CD14-positive monocyte (primary cell): ENCODE measurements at regions not wholly inside any gene's neighbourhood (a gene's known extent, or its start where the extent isn't known, plus 50 kb on each side); places are given as distances from the start of the nearest gene placed in this dataset.

Source experiments
- DNase-seq, 3 donors: peaks; one replicate each; pipeline ENCODE4 v3.0.0-alpha.2; 2011 to 2022
- H2AFZ ChIP-seq: 2 replicates; pipeline ENCODE4 v1.6.0; 2012; ENCODE audit warnings: mild to moderate bottlenecking, low read depth, low read length, inconsistent platforms; ENCODE audit not compliant: insufficient read depth, poor library complexity, severe bottlenecking
- H3K27ac ChIP-seq, 2 donors: 1 replicate in 1 of 2; 2 replicates in 1 of 2; pipeline ENCODE4 v1.5.1; 2012 to 2013; ENCODE audit warnings: low read length in 2 of 2, control low read depth in 1 of 2, inconsistent platforms in 1 of 2, low read depth in 1 of 2, mild to moderate bottlenecking in 1 of 2
- H3K27me3 ChIP-seq, 2 donors: one replicate each; pipeline versions ENCODE4 v1.6.0 to v1.6.1; 2011 to 2013; ENCODE audit warnings: low read length in 2 of 2; ENCODE audit not compliant: control insufficient read depth in 2 of 2, insufficient read depth in 2 of 2
- H3K36me3 ChIP-seq, 2 donors: replicated peaks in 1 of 2; 1 replicate in 1 of 2; 2 replicates in 1 of 2; pipeline versions ENCODE4 v1.5.1 to v1.6.1; 2012 to 2013; ENCODE audit warnings: low read length in 2 of 2, control low read depth in 1 of 2, inconsistent platforms in 1 of 2, mild to moderate bottlenecking in 1 of 2; ENCODE audit not compliant: insufficient read depth in 2 of 2, control insufficient read depth in 1 of 2
- H3K4me1 ChIP-seq, 2 donors: 1 replicate in 1 of 2; 2 replicates in 1 of 2; pipeline versions ENCODE4 v1.5.1 to v1.6.1; 2012 to 2013; ENCODE audit warnings: low read length in 2 of 2, control low read depth in 1 of 2, inconsistent platforms in 1 of 2, mild to moderate bottlenecking in 1 of 2, moderate library complexity in 1 of 2; ENCODE audit not compliant: insufficient read depth in 2 of 2, control insufficient read depth in 1 of 2
- H3K4me2 ChIP-seq: replicated peaks from 2 replicates; pipeline ENCODE3; 2012; ENCODE audit warnings: low read length, moderate library complexity, mild to moderate bottlenecking; ENCODE audit not compliant: poor library complexity, severe bottlenecking; ENCODE audit errors: extremely low read depth
- H3K4me3 ChIP-seq, 3 experiments: fragments of 200-600 bp in 1 of 3; sonication (generic) in 1 of 3; replicated peaks in 1 of 3; 1 replicate in 2 of 3; 2 replicates in 1 of 3; pipeline ENCODE4 v1.5.1; 2011 to 2013; ENCODE audit warnings: low read length in 3 of 3, mild to moderate bottlenecking in 3 of 3, control low read depth in 2 of 3, low read depth in 2 of 3, inconsistent platforms in 1 of 3, moderate library complexity in 1 of 3
- H3K79me2 ChIP-seq: 2 replicates; pipeline ENCODE4 v1.6.0; 2012; ENCODE audit warnings: mild to moderate bottlenecking, control low read depth, inconsistent platforms, low read length, moderate library complexity; ENCODE audit not compliant: insufficient read depth
- H3K9ac ChIP-seq: 2 replicates; pipeline ENCODE4 v1.6.0; 2017; ENCODE audit warnings: low read length, mild to moderate bottlenecking; ENCODE audit not compliant: insufficient read depth, poor library complexity, severe bottlenecking
- H3K9me3 ChIP-seq, 2 donors: replicated peaks in 1 of 2; 1 replicate in 1 of 2; 2 replicates in 1 of 2; pipeline versions ENCODE4 v1.5.1 to v1.6.1; 2012 to 2013; ENCODE audit warnings: low read length in 2 of 2, control low read depth in 1 of 2; ENCODE audit not compliant: control insufficient read depth in 1 of 2, insufficient read depth in 1 of 2
- H4K20me1 ChIP-seq: 2 replicates; pipeline ENCODE4 v1.6.0; 2012; ENCODE audit warnings: mild to moderate bottlenecking, low read length, control low read depth, moderate library complexity; ENCODE audit not compliant: insufficient read depth
- H3K27ac Mint-ChIP-seq, 7 donors: one replicate each; pipeline ENCODE4 v1.8.0; 2020; ENCODE audit warnings: mild to moderate bottlenecking in 7 of 7, mixed read lengths in 7 of 7, moderate library complexity in 6 of 7, inconsistent platforms in 2 of 7
- H3K27me3 Mint-ChIP-seq, 3 donors: one replicate each; pipeline ENCODE4 v1.8.0; 2021 to 2022; ENCODE audit warnings: low read depth in 3 of 3, mild to moderate bottlenecking in 3 of 3, mixed read lengths in 3 of 3, moderate library complexity in 3 of 3, inconsistent platforms in 1 of 3
- H3K36me3 Mint-ChIP-seq, 2 donors: one replicate each; pipeline ENCODE4 v1.8.0; 2020; ENCODE audit warnings: mixed read lengths in 2 of 2, inconsistent platforms in 1 of 2, mild to moderate bottlenecking in 1 of 2
- H3K4me1 Mint-ChIP-seq: one replicate; pipeline ENCODE4 v1.8.0; 2020; ENCODE audit warnings: mild to moderate bottlenecking, mixed read lengths
- H3K4me3 Mint-ChIP-seq, 2 donors: one replicate each; pipeline ENCODE4 v1.8.0; 2020; ENCODE audit warnings: mild to moderate bottlenecking in 2 of 2, mixed read lengths in 2 of 2, moderate library complexity in 1 of 2
- H3K9me3 Mint-ChIP-seq, 7 donors: one replicate each; pipeline ENCODE4 v1.8.0; 2020 to 2022; ENCODE audit warnings: mixed read lengths in 7 of 7, mild to moderate bottlenecking in 6 of 7, moderate library complexity in 6 of 7, inconsistent platforms in 2 of 7
- WGBS: methylation state at CpG from one replicate; pipeline ENCODE4 v1.1.5; 2013; ENCODE audit warnings: missing lambda C conversion rate; ENCODE audit not compliant: insufficient coverage; 5-methylcytosine and 5-hydroxymethylcytosine counted together
- intact Hi-C, 2 donors: fragments of 100-400 bp; cut with micrococcal nuclease; formaldehyde crosslinking; loops; one replicate each; pipeline versions ENCODE4 v1.15.0 to v1.15.1; 2023
- TF ChIP-seq, protein P1 (sequence below): fragments of 200-600 bp; IDR thresholded peaks from one replicate; pipeline ENCODE4 v1.8.0; 2022; ENCODE audit warnings: antibody characterized with exemption, mild to moderate bottlenecking

DNA sequence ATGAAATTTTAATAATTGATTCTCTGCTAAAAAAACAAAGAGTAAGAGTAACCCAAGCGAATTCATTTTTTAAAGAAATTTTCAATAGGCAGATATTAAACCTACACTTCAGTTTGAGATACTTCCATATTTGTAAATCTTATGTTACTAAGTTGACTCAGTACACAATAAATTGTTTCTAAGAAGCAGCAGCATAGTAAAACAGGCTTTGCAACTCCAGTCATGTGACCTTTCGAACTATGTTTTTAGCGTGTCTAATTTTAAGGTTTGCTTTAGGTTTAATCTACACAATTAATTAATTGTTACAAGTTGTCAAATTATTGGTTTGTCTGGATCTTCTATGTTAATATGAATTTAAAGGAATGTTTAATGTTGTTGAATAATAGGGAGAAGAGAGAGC is 708.9 kb upstream of the CITED2 start:
- no peaks in the 10 kb centered on the region for H4K20me1 ChIP-seq
- H3K9me3 ChIP-seq, result no peaks in the 10 kb centered on the region
- no peak for DNase-seq
- no peaks in the 10 kb centered on the region for H3K4me1 ChIP-seq
- peaks cover 0 to 3% (median 0%) of the 10 kb centered on the region in 7 donors for H3K9me3 Mint-ChIP-seq
- no peak overlapping the region for H2AFZ ChIP-seq
- no peaks in the 10 kb centered on the region for H3K36me3 ChIP-seq
- no peak overlapping the region for H3K27ac Mint-ChIP-seq
- TF ChIP-seq, protein P1, sequence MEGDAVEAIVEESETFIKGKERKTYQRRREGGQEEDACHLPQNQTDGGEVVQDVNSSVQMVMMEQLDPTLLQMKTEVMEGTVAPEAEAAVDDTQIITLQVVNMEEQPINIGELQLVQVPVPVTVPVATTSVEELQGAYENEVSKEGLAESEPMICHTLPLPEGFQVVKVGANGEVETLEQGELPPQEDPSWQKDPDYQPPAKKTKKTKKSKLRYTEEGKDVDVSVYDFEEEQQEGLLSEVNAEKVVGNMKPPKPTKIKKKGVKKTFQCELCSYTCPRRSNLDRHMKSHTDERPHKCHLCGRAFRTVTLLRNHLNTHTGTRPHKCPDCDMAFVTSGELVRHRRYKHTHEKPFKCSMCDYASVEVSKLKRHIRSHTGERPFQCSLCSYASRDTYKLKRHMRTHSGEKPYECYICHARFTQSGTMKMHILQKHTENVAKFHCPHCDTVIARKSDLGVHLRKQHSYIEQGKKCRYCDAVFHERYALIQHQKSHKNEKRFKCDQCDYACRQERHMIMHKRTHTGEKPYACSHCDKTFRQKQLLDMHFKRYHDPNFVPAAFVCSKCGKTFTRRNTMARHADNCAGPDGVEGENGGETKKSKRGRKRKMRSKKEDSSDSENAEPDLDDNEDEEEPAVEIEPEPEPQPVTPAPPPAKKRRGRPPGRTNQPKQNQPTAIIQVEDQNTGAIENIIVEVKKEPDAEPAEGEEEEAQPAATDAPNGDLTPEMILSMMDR, result no peak
- no peak overlapping the region for H3K4me3 ChIP-seq
- H3K4me2 ChIP-seq, result no peak overlapping the region
- H3K27me3 Mint-ChIP-seq, result peaks cover 0 to 2% (median 0%) of the 10 kb centered on the region in 3 donors
- H3K27me3 ChIP-seq, result no peaks in the 10 kb centered on the region
- no peak overlapping the region for H3K4me3 Mint-ChIP-seq
- H3K36me3 Mint-ChIP-seq, result no peaks in the 10 kb centered on the region
- no peaks in the 10 kb centered on the region for H3K4me1 Mint-ChIP-seq
- no peak overlapping the region for H3K27ac ChIP-seq
- no peak overlapping the region for H3K9ac ChIP-seq
- no CpG with 5 or more reads among the region's 3 CpGs for WGBS
- intact Hi-C loops, result no loop called here
- H3K79me2 ChIP-seq, result no peaks in the 10 kb centered on the region

DNA sequence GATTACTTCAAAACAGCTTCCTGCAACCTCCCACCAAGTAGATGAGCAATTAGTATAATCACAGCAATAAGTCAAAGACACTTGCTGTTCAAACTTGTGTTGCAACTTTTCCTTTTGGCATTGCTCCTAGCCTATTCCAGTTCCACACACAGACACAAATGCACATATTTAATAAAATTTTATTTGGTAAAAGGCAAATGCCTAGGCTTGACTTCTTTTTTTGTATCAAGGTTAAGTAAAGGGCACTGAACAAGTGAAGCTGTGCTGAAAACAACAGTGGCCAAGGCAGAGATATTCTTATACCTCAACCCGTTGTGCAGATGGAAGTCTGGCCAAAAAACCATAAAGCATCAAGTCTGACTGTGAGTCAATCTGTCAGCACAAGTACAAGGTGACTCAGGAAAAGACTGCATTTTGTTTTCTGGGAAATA is 708.4 kb upstream of the CITED2 start:
- Histone ChIP-seq H3K4me2 (no peak overlapping the region), H3K9ac (no peak overlapping the region), H3K27ac (no peak overlapping the region), H3K9me3 (no peaks in the 10 kb centered on the region), H2AFZ (no peak overlapping the region), H4K20me1 (no peaks in the 10 kb centered on the region), H3K4me1 (no peaks in the 10 kb centered on the region), H3K36me3 (no peaks in the 10 kb centered on the region), H3K27me3 (no peaks in the 10 kb centered on the region), H3K79me2 (no peaks in the 10 kb centered on the region), H3K4me3 (no peak overlapping the region)
- H3K4me1 Mint-ChIP-seq, result no peaks in the 10 kb centered on the region
- TF ChIP-seq, protein P1, result no peak
- H3K36me3 Mint-ChIP-seq, result no peaks in the 10 kb centered on the region
- DNase-seq, result no peak
- peaks cover 0 to 2% (median 0%) of the 10 kb centered on the region in 3 donors for H3K27me3 Mint-ChIP-seq
- intact Hi-C loops, result no loop called here
- peaks cover 0 to 3% (median 0%) of the 10 kb centered on the region in 7 donors for H3K9me3 Mint-ChIP-seq
- no peak overlapping the region for H3K4me3 Mint-ChIP-seq
- no CpG with 5 or more reads among the region's 1 CpG for WGBS
- no peak overlapping the region for H3K27ac Mint-ChIP-seq
